ENCODE measurements at regions not wholly inside any gene's neighbourhood (a gene's known extent, or its start where the extent isn't known, plus 50 kb on each side); places are given as distances from the start of the nearest gene placed in this dataset.

- no peak for TF ChIP-seq CTCF (IDR thresholded peaks at IDR 0.05; ENCODE audit: low read depth, low read length, poor library complexity, severe bottlenecking)
- no peak for TF ChIP-seq EZH2phosphoT487 (IDR thresholded peaks at IDR 0.05; ENCODE audit: borderline replicate concordance, low read length)
Observed at GRCh38 chr4:17397611-17398010, 114.3 kb downstream of the QDPR start.

Data from DOHH2 (cell line).